Tibial artery (tissue), 4 donors: ENCODE measurements at regions not wholly inside any gene's neighbourhood (a gene's known extent, or its start where the extent isn't known, plus 50 kb on each side); places are given as distances from the start of the nearest gene placed in this dataset.

Experiments
- DNase-seq, 2 donors: peaks; one replicate each; pipeline ENCODE4 v3.0.0-alpha.2; 2019
- H3K27ac ChIP-seq, 2 donors: fragments of 200-600 bp; sonication (generic) in 1 of 2; 1 replicate in 1 of 2; 2 replicates in 1 of 2; pipeline ENCODE4 v1.5.1; 2018 to 2019; ENCODE audit warnings: mild to moderate bottlenecking in 1 of 2
- H3K27me3 ChIP-seq, 2 donors: fragments of 200-600 bp; sonication (generic) in 1 of 2; one replicate each; pipeline versions ENCODE4 v1.5.1 to v1.6.0; 2016 to 2019
- H3K36me3 ChIP-seq, 3 donors: fragments of 200-600 bp; sonication (generic) in 2 of 3; one replicate each; pipeline ENCODE4 v1.5.1; 2016 to 2019; ENCODE audit warnings: mild to moderate bottlenecking in 2 of 3
- H3K4me1 ChIP-seq, 4 donors: fragments of 200-600 bp; sonication (generic) in 2 of 4; 1 replicate in 3 of 4; 2 replicates in 1 of 4; pipeline ENCODE4 v1.5.1; 2016 to 2019
- H3K4me3 ChIP-seq, 2 donors: fragments of 200-600 bp; sonication (generic) in 1 of 2; 1 replicate in 1 of 2; 2 replicates in 1 of 2; pipeline ENCODE4 v1.5.1; 2018 to 2019; ENCODE audit warnings: mild to moderate bottlenecking in 2 of 2
- H3K9me3 ChIP-seq, 3 donors: fragments of 200-600 bp; sonication (generic) in 1 of 3; one replicate each; pipeline ENCODE4 v1.5.1; 2016 to 2019
- intact Hi-C: fragments of 100-400 bp; cut with DNase I; formaldehyde crosslinking; loops from one replicate; pipeline ENCODE4 v1.15.0; 2023; ENCODE audit warnings: low total_unique reads
- TF ChIP-seq, protein P1 (sequence below), 2 experiments: fragments of 200-600 bp in 1 of 2; fragments of 450-650 bp in 1 of 2; IDR thresholded peaks; one replicate each; pipeline ENCODE4 v1.5.1; 2017 to 2019; ENCODE audit warnings: antibody characterized with exemption in 2 of 2, mild to moderate bottlenecking in 1 of 2, moderate library complexity in 1 of 2

GRCh38 chr12:89234324-89235114, 117.8 kb downstream of the DUSP6 start:
- H3K9me3 ChIP-seq: no peaks in the 10 kb centered on the region
- no peak overlapping the region for H3K4me3 ChIP-seq
- intact Hi-C loops: no loop called here
- H3K27me3 ChIP-seq: no peaks in the 10 kb centered on the region
- no peak for DNase-seq
- TF ChIP-seq, protein P1, sequence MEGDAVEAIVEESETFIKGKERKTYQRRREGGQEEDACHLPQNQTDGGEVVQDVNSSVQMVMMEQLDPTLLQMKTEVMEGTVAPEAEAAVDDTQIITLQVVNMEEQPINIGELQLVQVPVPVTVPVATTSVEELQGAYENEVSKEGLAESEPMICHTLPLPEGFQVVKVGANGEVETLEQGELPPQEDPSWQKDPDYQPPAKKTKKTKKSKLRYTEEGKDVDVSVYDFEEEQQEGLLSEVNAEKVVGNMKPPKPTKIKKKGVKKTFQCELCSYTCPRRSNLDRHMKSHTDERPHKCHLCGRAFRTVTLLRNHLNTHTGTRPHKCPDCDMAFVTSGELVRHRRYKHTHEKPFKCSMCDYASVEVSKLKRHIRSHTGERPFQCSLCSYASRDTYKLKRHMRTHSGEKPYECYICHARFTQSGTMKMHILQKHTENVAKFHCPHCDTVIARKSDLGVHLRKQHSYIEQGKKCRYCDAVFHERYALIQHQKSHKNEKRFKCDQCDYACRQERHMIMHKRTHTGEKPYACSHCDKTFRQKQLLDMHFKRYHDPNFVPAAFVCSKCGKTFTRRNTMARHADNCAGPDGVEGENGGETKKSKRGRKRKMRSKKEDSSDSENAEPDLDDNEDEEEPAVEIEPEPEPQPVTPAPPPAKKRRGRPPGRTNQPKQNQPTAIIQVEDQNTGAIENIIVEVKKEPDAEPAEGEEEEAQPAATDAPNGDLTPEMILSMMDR (IDR thresholded peaks at IDR 0.05): no peak
- H3K4me1 ChIP-seq: peaks cover 0 to 11% (median 9%) of the 10 kb centered on the region in 4 donors
- no peak overlapping the region for H3K27ac ChIP-seq
- H3K36me3 ChIP-seq: no peaks in the 10 kb centered on the region

DNA sequence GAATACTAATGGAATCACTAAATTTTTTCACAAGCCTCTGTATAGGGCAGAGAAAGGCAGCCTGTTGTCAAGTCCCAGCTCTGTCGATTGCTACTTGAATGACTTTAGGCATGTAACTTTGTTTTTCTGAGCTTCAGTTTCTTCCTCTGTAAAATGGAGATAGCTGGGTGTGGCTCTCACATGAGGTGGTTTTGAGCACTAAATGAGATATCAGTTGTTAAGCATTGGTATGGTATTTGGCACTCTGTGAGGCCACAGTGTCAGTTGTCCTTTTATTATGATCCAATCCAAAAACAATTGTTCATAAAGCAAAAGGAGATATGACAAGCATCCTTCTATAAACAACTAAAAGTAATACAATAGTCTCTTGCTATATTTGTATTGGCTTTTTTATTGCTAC, 120.6 kb downstream of the DUSP6 start:
- TF ChIP-seq, protein P1 (IDR thresholded peaks at IDR 0.05): no peak
- DNase-seq: no peak
- Histone ChIP-seq H3K27ac (no peak overlapping the region), H3K4me1 (no peaks in the 10 kb centered on the region), H3K27me3 (no peaks in the 10 kb centered on the region), H3K4me3 (no peak overlapping the region), H3K9me3 (no peaks in the 10 kb centered on the region), H3K36me3 (no peaks in the 10 kb centered on the region)
- intact Hi-C loops: no loop called here

GRCh38 chr12:89230376-89231315, 121.7 kb downstream of the DUSP6 start:
- Histone ChIP-seq H3K4me3 (no peak overlapping the region), H3K27ac (no peak overlapping the region), H3K9me3 (no peaks in the 10 kb centered on the region), H3K36me3 (no peaks in the 10 kb centered on the region), H3K4me1 (peaks cover 0 to 10% (median 6%) of the 10 kb centered on the region in 4 donors), H3K27me3 (no peaks in the 10 kb centered on the region)
- intact Hi-C loops: no loop called here
- TF ChIP-seq, protein P1 (IDR thresholded peaks at IDR 0.05): no peak
- no peak for DNase-seq

GRCh38 chr12:89228491-89228890, 123.8 kb downstream of the DUSP6 start:
- no peak overlapping the region for H3K4me3 ChIP-seq
- intact Hi-C loops: no loop called here
- no peak overlapping the region for H3K27ac ChIP-seq
- H3K4me1 ChIP-seq: peaks cover 0 to 13% (median 8%) of the 10 kb centered on the region in 4 donors
- no peaks in the 10 kb centered on the region for H3K27me3 ChIP-seq
- DNase-seq: no peak
- no peaks in the 10 kb centered on the region for H3K9me3 ChIP-seq
- no peaks in the 10 kb centered on the region for H3K36me3 ChIP-seq
- TF ChIP-seq, protein P1 (IDR thresholded peaks at IDR 0.05): no peak

DNA sequence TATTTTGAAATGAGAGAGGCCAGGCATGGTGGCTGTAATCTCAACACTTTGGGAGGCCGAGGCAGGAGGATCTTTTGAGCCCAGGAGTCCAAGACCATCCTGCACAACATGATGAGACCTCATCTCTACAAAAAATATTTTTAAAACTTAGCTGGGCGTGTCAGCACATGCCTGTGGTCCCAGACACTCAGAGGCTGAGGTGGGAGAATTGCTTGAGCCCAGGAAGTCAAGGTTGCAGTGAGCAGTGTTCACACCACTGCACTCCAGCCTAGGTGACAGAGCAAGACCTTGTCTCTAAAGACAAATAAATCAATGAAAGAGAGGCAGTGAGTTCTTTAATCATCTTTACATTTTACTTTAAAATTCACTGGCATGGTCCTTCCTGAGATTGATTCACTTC, 124.5 kb downstream of the DUSP6 start:
- Histone ChIP-seq H3K36me3 (no peaks in the 10 kb centered on the region), H3K9me3 (no peaks in the 10 kb centered on the region), H3K27ac (no peak overlapping the region), H3K4me1 (peaks cover 0 to 13% (median 8%) of the 10 kb centered on the region in 4 donors), H3K4me3 (no peak overlapping the region), H3K27me3 (no peaks in the 10 kb centered on the region)
- intact Hi-C loops: no loop called here
- TF ChIP-seq, protein P1 (IDR thresholded peaks at IDR 0.05): no peak
- no peak for DNase-seq
